Omental fat pad (tissue), 3 donors: ENCODE measurements at regions not wholly inside any gene's neighbourhood (a gene's known extent, or its start where the extent isn't known, plus 50 kb on each side); places are given as distances from the start of the nearest gene placed in this dataset.
"Not testable (repeated sequence)": the region's sequence is repeated elsewhere in the genome, so short reads cannot be mapped to it uniquely, and the experiment has no call there.

ENCODE experiments used
- ATAC-seq: fragments of 150-250 bp; one replicate; pipeline ENCODE4 v1.9.1; 2016; ENCODE audit warnings: mild to moderate bottlenecking, moderate library complexity; ENCODE audit not compliant: low FRiP score
- DNase-seq: peaks from one replicate; pipeline ENCODE4 v3.0.0-alpha.2; 2019; ENCODE audit warnings: low spot score
- CTCF ChIP-seq, 3 donors: fragments of 450-650 bp; IDR thresholded peaks; one replicate each; pipeline ENCODE4 v1.5.1; 2016 to 2017; ENCODE audit warnings: antibody characterized with exemption in 3 of 3, mild to moderate bottlenecking in 3 of 3, moderate library complexity in 2 of 3

- DNase-seq = no peak
- no peak for ATAC-seq
- no peak for TF ChIP-seq CTCF (IDR thresholded peaks at IDR 0.05)
Observed at GRCh38 chr17:63222655-63223054, 223.5 kb downstream of the CYB561 start.

GRCh38 chr17:63223212-63223911 is 222.7 kb downstream of the CYB561 start:
- ATAC-seq = no peak
- DNase-seq = no peak
- TF ChIP-seq CTCF (IDR thresholded peaks at IDR 0.05) = no peak

GRCh38 chr17:63224644-63225043 is 221.5 kb downstream of the CYB561 start:
- ATAC-seq (no peak), DNase-seq (no peak)
- no peak for TF ChIP-seq CTCF (IDR thresholded peaks at IDR 0.05)

DNA sequence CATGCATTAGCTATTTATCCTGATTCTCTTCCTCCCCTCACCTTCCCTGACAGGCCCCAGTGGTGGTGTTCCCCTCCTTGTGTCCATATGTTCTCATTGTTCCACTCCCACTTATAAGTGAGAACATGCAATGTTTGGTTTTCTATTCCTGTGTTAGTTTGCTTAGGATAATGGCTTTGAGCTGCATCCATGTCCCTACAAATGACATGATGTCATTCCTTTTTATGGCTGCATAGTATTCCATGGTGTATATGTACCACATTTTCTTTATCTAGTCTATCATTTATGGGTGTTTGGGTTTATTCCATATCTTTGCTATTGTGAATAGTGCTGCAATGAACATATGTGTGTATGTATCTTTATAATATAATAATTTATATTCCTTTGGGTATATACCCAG is 219.4 kb downstream of the CYB561 start:
- DNase-seq, ATAC-seq: not testable (repeated sequence)

GRCh38 chr17:63231015-63231620 is 215.0 kb downstream of the CYB561 start:
- ATAC-seq, DNase-seq: not testable (repeated sequence)

GRCh38 chr17:63232565-63233310 is 213.4 kb downstream of the CYB561 start:
- no peak for TF ChIP-seq CTCF (IDR thresholded peaks at IDR 0.05)
- DNase-seq (no peak), ATAC-seq (no peak)

DNA sequence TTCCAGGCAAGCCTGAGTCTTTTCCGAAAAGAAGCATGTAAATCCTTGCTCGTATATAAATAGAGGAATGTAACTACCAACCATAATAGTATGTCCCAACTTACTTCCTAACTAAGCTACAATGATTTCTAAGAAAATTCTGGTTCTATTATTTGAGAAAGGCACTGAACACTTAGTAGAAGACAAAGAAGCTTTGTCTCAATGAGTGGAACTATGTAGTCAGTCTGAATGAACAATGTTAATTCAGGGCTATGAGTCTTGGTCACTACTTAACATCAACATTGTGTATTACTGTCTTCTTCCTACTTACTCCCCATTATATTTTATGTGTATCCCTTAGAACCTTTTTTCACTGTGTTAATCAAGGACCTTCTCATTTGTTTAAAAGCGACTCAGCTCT is 206.0 kb downstream of the CYB561 start:
- no peak for ATAC-seq
- no peak for DNase-seq
- no peak for TF ChIP-seq CTCF (IDR thresholded peaks at IDR 0.05)

DNA sequence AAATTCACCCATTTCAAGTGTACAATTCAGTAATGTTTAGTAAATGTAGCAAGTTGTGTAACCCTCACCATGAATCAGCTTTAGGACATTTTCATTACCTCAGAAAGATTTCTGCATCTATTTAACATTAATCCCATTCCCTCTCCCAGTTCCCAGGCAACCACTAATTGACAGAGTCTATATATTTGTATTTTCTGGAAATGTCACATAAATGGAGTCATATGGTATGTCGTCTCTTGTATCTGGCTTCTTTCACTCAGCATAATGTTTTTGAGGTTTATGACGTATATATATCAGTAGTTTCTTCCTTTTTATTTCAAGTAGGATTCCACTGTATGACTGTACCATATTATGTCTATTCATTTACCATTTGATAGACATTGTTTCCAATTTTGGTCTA is 199.8 kb downstream of the CYB561 start:
- no peak for ATAC-seq
- no peak for TF ChIP-seq CTCF (IDR thresholded peaks at IDR 0.05)
- no peak for DNase-seq
